Left lobe of liver (tissue), 2 donors: ENCODE measurements at regions not wholly inside any gene's neighbourhood (a gene's known extent, or its start where the extent isn't known, plus 50 kb on each side); places are given as distances from the start of the nearest gene placed in this dataset.
"Not testable (repeated sequence)": the region's sequence is repeated elsewhere in the genome, so short reads cannot be mapped to it uniquely, and the experiment has no call there.

Experiments used
- ATAC-seq: fragments of 200-7000 bp; cut with Tn5 transposase; one replicate; pipeline ENCODE4 v1.9.1; 2020; ENCODE audit warnings: mild to moderate bottlenecking, moderate library complexity
- DNase-seq: peaks from one replicate; pipeline ENCODE4 v3.0.0-alpha.2; 2020; ENCODE audit warnings: low spot score
- donor health status: DM: no; HTN: no; CAD: no; lungs with moderate emphysema.
- donor health status: DM: no; HTN: yes; CAD: no.

GRCh38 chr9:16267281-16268066 is 603.0 kb downstream of the BNC2 start:
- DNase-seq (peak; percentile 56), ATAC-seq (peak; percentile 85)

- DNase-seq (no peak), ATAC-seq (peak; percentile 66)
Measured at GRCh38 chr9:16268067-16268881, 602.2 kb downstream of the BNC2 start.

DNA sequence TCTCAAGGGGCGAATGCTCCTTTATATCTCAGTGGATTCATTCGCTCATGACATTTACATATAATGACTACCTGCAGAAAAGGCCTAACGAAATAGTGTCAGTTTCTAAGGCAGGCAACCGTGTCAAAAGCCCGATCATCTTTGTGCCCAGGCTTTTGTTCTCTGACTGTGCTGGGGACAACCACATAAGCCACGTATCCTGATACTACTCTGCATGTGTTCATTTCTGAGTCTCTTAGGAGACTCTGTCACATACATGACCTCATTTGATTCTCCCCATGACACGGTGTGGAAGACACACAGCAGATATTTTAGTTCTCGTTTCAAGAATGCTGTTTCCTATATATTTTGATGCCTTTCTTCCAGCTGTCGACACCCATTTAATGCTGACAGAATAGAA is 598.5 kb downstream of the BNC2 start:
- no peak for DNase-seq
- ATAC-seq = no peak

DNA sequence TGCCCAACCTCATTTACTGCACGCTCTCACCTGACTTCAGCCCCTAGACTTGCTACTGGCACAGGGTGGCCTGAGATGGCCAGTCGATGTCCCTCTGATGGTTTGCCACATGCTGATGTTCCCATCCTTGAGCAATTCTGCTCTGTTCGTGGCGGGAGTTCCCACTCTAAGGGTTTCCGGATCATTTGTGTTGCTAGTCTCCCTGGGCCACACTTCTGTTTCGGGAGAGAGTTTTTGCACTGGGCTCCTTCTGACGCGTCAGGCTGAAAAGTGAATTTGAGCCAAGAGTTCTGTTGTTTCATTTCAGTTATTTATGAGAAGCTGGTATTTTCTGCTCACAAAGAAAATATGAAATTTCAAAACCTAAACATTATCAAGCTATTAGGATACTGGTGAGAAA is 597.7 kb downstream of the BNC2 start:
- DNase-seq = no peak
- ATAC-seq = no peak

DNA sequence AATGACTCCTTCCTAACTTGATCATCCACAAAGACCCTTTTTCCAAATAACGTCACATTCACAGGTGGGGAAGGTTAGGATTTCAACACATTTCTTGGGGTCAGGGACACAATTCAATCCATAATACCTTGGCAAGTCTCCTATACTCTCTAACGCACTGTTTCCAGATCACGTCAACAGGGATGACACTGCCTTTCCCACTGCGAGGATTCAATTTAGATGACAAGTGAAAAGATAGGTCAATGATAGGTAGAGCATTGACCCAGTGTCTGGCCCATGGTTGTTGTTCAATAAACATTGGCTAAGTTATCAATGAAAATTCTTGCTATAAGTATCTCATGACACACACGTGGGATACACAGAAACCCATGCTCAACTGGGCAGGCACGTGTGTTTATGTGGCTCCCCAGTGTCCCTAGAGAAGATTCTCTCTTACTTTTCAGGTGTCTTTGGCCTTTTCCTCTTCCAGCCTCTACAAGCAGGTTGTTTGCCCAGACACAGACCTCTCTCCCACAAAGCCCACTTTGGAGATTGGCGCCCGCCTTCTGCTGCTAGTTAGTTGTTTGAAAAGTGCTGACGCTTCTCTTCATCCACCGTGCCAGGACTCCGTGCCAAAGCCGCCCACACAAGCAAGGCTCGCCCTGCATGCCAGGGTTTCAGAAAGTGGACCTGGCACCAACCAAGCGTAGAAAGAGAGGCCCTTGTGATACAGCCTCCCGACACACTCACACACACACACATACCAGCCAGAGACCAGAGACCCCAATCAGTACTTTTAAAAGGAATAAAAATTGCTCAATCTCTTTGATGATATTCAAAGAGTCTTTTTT is 594.5 kb downstream of the BNC2 start:
- DNase-seq (peak; percentile 87), ATAC-seq (peak; percentile 95)

GRCh38 chr9:16276866-16277265 is 593.6 kb downstream of the BNC2 start:
- ATAC-seq (no peak), DNase-seq (no peak)

DNA sequence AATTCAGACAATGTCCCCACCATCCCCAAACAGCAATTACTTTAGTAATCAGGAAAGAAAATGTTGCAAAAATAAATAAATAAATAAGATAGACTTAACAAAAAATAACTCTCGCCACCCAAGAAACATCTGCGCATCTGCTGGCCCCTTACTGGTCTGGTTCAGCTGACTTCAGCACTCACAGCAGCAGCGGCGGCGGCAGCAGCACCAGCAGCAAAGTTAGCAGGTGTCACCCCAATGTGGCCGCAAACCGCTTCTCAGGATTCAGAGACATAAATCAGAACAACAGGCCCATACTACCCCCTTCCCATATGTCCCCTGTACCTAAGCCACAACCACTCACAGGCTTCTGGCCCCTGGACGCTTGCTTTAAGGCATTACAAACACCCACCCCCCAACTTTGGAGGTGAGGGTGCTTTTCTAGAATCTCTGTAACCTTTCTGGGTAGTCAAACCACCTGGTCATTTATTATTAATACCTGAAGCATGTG is 593.0 kb downstream of the BNC2 start:
- no peak for ATAC-seq
- DNase-seq = no peak

DNA sequence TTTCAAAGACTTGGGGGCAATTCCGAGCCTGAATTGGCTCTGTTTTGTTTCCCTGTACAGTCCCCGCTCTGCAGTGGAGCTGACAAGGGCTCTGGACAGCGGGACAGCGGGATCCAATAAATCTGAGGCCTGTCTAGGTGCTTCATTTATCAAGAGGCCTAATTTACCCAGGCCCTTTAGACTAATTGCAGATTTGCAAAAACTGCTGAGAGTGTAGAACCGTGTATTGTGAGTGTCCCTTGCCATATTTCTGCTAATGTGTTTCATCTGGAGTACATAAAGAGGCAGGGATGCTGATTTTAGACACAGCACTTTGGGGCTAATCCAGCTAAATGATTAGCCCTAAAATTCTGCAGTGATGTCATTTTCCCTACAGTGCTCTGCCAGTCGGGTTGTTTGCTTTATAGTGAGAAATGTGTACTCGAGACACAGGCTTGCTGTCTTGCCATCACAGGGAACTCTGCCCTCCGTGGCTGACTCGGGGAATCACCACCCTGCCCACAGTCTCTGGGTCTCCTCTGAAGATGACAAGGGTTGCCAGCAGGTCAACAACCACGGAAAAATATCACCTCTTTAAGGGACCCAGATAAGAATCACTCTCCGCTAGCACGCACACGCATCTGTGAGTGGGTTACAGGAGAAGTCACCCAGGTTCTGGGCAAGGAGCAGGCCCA is 592.0 kb downstream of the BNC2 start:
- DNase-seq (no peak), ATAC-seq (no peak)

GRCh38 chr9:16281707-16282106 is 588.8 kb downstream of the BNC2 start:
- DNase-seq = no peak
- no peak for ATAC-seq

DNA sequence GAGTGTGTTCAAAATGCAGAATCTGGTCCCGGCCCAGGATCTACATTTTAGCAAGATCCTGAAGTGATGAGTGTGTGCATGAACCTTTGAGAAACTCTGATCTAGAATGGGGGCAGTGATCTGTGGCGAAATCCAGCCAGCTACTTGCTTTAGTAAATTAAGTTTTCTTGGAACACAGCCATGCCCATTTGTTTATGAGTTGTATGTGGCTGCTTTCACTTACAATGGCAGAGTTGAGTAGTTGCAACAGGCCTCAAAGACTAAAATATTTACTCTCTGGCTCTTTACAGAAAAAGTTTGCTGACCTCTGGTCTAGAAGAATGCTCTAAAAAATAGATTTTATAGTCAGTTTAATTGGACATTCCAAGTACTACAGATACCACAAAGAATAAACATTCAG is 588.3 kb downstream of the BNC2 start:
- ATAC-seq (no peak), DNase-seq (no peak)

DNA sequence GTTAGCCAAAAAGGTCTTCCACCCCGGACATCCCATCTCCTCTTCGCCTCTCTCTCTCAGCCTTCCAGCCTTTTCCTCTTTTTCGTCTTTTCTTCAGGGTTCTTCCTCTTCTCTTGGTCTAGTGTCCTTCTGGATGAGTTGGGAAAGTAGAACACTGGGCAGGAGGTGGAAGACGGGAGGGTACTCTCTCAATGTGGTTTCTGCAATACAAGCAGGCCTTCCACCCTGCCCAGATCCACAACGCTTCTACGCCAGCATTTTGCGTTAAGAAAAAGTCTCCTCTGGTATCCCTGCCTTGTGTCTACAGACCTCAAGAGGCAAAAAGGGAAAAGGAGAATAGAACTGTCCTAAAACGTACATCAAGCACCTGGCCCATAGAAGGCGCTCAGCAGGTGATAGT is 587.8 kb downstream of the BNC2 start:
- no peak for ATAC-seq
- no peak for DNase-seq

- ATAC-seq (no peak), DNase-seq (no peak)
Measured at GRCh38 chr9:16286160-16286559, 584.3 kb downstream of the BNC2 start.

- peak; percentile 62 for ATAC-seq
- no peak for DNase-seq
Measured at GRCh38 chr9:16289639-16290038, 580.8 kb downstream of the BNC2 start.

GRCh38 chr9:16290169-16290568 is 580.3 kb downstream of the BNC2 start:
- ATAC-seq = no peak

DNA sequence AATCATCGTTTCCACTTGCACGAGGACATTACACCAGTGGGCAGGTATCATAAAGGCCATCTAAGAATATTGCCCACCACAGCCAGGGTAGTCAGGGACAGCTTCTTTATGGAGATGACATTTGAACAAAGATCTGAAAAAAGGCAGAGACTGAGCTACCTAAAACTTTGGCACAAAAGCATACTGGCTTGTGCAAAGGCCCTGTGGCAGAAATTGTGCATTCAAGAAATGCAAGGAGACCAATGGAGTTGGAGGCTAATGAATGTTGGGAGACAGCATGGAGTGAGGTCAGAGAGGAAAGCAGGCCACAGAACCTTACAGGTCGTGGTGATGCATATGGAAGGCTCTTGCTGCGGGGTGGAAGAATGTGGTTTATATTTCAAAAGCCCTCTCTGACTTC is 578.5 kb downstream of the BNC2 start:
- ATAC-seq = no peak

More at GRCh38 chr9:16290169-16290568, 580.3 kb downstream of the BNC2 start:
- no peak for DNase-seq

GRCh38 chr9:16293610-16294009 is 576.9 kb downstream of the BNC2 start:
- DNase-seq = no peak
- no peak for ATAC-seq

More for the DNA sequence above, 578.5 kb downstream of the BNC2 start:
- no peak for DNase-seq

DNA sequence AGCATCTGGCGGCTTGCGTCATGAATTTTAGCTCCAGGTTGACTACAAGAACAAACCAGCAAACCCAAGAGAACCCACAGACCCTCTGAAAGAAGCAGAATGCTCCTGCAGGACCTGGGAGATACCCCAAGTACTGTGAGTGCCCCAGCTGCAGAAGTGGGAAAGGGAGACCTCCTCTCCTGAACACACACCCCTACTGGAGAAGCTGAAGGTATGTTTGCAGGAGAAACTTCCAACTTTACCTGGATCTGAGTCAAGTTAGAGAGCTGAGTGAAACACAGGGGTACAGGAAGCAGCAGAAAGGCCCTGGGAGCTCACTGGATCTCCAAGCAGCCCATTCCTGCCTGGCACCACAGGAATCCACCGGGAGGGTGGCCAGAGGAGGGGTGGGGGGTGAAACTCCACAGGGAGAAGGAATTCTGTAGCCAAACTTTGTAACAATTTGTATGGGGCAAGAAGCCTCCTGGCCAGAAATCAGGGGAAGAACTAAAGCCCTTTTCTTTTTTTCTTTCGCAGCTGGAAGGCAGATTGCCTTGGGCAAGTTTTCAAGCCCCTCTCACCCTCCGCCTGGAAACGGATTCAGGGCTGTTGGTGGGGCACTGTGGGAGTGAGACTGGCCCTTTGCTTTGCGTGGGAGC is 576.2 kb downstream of the BNC2 start:
- ATAC-seq (no peak), DNase-seq (no peak)

DNA sequence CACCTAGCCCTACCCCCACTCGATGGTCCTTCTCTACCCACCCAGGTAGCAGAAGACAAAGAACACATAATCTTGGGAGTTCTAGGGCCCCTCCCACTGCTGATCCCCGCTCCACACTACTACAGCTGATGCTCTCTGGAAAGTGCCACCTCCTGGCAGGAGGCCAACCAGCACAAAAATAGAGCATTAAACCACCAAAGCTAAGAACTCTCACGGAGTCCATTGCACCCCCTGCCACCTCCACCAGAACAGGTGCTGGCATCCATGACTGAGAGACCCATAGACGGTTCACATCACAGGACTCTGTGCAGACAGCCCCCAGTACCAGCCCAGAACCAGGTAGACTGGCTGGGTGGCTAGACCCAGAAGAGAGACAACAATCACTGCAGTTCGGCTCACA is 575.5 kb downstream of the BNC2 start:
- not testable (repeated sequence) for ATAC-seq, DNase-seq

GRCh38 chr9:16299368-16299767 is 571.1 kb downstream of the BNC2 start:
- not testable (repeated sequence) for DNase-seq, ATAC-seq

- ATAC-seq (no peak), DNase-seq (no peak)
Measured at GRCh38 chr9:16303506-16303905, 567.0 kb downstream of the BNC2 start.
